Gastroesophageal sphincter (tissue), 3 donors: ENCODE measurements at regions not wholly inside any gene's neighbourhood (a gene's known extent, or its start where the extent isn't known, plus 50 kb on each side); places are given as distances from the start of the nearest gene placed in this dataset.

Experiments
- CTCF ChIP-seq, 4 experiments: fragments of 200-600 bp in 2 of 4; fragments of 450-650 bp in 2 of 4; sonication (generic) in 1 of 4; IDR thresholded peaks; one replicate each; pipeline ENCODE4 v1.5.1; 2017 to 2019; ENCODE audit warnings: antibody characterized with exemption in 4 of 4, mild to moderate bottlenecking in 2 of 4, moderate library complexity in 2 of 4
- POLR2A ChIP-seq, 2 donors: fragments of 450-650 bp; IDR thresholded peaks; one replicate each; pipeline ENCODE4 v1.6.1; 2017; ENCODE audit warnings: antibody characterized with exemption in 2 of 2, mild to moderate bottlenecking in 2 of 2, moderate library complexity in 1 of 2
- POLR2AphosphoS5 ChIP-seq: sonication (generic); formaldehyde crosslinking; IDR thresholded peaks from one replicate; pipeline ENCODE4 v1.6.1; 2017; ENCODE audit warnings: antibody characterized with exemption

GRCh38 chr9:85444243-85444642 lies 297.5 kb downstream of the AGTPBP1 start:
- TF ChIP-seq CTCF (IDR thresholded peaks at IDR 0.05) (no peak), POLR2A (IDR thresholded peaks at IDR 0.05) (no peak), POLR2AphosphoS5 (no peak)
